HG02571 (cell line): ENCODE measurements at regions not wholly inside any gene's neighbourhood (a gene's known extent, or its start where the extent isn't known, plus 50 kb on each side); places are given as distances from the start of the nearest gene placed in this dataset.
"Not testable (repeated sequence)": the region's sequence is repeated elsewhere in the genome, so short reads cannot be mapped to it uniquely, and the experiment has no call there.

Experiments used
- ATAC-seq: cut with Tn5 transposase; IDR thresholded peaks from one replicate; pipeline ENCODE4 v1.9.1; 2021; ENCODE audit warnings: mild to moderate bottlenecking, moderate library complexity; ENCODE audit not compliant: unreplicated experiment

GRCh38 chr6:126661646-126662045 lies 321.7 kb downstream of the CENPW start:
- no peak for ATAC-seq

GRCh38 chr6:126662966-126663365 lies 323.1 kb downstream of the CENPW start:
- ATAC-seq = no peak

DNA sequence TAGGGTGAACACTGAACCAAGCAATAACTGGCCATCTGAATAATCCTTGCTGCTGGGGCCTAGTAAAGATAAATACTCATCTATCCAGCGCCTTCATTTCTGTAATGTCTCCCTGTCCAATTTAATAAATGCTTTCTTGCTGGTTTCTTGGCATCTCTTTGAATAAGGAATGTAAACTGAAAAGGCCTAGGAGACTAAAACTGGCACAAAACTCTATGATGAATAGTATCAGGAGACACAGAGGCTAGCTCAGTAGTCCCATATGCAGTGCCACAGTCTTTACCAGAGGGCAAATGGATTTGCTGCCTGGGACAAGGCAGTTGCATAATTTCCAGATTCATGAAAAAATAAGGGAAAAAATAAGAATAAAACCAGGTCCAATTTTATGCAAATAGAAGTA lies 324.4 kb downstream of the CENPW start:
- ATAC-seq = no peak

DNA sequence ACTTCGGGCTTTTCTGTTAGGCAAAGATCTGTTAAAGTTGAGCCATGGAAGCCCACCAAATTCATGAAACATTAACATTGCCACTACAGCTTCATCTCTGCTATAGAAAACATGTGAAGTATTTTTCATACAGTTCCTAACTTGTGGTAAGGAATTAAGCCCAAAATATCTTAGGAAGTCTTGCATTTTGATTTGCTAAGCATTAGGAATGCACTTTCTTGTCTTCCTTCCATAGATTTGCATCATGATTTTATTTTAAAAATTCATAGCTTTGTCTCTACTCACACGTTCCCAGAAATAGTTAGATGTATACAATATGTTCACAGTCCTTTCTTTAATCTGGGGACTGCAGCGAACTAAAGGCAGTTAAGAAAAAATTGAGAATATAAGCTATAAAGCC lies 325.6 kb downstream of the CENPW start:
- ATAC-seq = no peak

DNA sequence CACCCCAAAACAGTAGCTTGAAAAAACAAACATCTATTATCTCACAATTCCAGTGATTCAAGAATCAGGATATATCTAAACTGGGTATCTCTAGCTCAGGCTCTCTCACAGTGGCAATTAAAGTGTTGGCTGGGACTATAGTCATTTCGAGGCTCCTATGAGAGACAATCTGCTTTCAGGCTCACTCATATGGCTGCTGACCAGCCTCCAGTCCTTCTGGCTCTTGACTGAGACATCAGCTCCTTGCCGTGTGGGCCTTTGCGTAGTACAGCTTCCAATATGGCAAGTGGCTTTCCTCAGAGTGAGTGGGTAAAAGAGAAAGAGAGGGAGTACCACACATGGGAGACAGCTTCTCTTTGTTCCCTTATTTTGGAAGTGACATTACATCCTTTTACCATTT lies 327.2 kb downstream of the CENPW start:
- no peak for ATAC-seq

GRCh38 chr6:126667728-126668127 lies 327.8 kb downstream of the CENPW start:
- ATAC-seq = no peak

GRCh38 chr6:126672649-126673048 lies 332.7 kb downstream of the CENPW start:
- ATAC-seq = peak; percentile 53

- ATAC-seq = not testable (repeated sequence)
Measured at GRCh38 chr6:126673749-126674148, 333.8 kb downstream of the CENPW start.

DNA sequence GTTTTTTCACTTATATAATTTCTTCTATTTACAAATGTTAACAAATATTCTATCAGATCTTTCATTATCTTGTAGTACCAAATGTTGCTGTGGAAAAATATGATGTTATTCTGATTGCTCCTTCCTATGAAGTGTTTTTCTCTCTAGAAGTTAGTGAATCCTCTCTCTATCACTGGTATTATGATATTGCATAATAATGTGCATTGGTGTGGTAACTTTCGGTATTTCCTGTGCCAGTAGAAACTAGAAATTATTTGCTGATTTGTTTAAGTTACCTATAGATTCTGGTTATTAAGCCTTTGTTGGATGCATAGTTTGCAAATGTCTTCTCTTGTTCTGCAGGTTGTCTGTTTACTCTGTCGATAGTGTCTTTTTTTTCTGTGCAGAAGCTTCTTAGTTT lies 342.5 kb downstream of the CENPW start:
- no peak for ATAC-seq

DNA sequence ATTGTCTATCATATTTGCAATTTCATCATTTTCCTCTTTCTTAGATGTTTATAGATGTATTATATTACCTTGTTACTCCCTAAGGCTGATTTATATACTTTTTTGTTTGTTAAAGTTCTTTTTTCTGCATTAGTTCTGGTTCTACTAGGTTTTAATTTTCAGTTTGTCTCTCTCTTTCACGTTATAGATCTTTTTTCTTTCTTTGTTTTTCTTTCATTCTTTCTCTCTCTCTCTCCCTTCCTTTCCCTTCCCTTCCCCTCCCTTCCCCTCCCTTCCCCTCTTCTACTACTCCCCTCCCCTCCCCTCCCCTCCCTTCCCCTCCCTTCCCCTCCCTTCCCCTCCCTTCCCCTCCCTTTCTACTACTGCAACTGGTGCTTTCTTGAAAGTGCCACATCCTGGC lies 345.3 kb downstream of the CENPW start:
- no peak for ATAC-seq

GRCh38 chr6:126696921-126697693 lies 357.2 kb downstream of the CENPW start:
- no peak for ATAC-seq

DNA sequence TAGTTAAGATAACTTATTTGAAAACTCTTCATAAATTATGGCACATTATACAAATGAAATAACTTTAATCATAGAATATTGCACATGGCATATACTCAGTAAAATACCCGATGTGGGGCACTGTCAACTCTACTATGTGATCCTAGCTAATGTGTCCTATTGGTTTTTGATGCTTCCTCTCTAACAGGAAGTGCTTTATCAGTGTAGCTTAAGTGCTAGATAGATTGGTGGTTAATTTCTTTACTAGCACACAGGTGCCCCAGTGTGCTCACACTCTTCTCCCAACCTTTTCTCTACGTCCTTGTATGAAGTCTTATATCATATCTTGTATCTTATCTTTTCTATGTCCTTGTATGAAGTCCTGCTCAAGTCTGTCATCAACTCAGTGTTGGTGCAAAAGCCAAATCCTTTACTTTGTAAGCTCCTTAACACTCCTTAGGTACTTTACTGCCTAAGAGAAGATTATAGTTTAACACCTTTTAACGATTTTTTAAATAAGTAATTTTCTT lies 358.9 kb downstream of the CENPW start:
- ATAC-seq = no peak

- no peak for ATAC-seq
Measured at GRCh38 chr6:126701676-126702560, 362.0 kb downstream of the CENPW start.

- ATAC-seq = no peak
Measured at GRCh38 chr6:126716032-126716431, 376.1 kb downstream of the CENPW start.

DNA sequence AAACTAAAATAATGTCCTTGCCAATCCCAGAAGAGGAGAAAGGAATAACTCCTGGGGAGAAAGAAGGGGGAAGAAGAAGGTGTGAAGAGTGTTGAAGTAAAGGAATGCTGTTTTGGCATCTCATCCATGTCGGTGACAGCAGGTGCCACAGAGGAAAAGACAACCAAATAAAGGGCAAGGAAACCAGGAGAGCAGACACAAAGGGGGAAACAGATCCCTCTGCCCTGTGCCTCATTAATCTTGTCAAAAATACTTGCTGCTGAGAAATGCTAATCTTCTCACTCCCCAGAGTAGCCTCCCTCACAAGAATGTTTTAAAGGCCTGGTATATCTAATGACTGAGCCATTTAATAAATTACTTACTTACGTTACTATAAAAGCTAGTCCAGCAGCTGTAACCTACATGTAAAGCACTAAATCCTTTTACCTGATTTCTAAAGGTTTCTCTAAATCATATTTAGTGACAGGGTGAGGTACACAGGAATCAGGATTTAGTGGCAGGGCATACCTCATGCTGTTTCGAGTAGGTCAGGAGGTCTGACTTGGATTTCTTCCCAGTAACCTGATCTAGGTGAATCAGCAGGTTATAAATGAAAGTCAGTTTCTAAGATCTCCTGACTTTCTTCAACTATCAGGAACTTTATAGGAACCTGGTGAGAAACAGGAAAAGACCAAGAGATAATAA lies 377.1 kb downstream of the CENPW start:
- ATAC-seq = no peak

DNA sequence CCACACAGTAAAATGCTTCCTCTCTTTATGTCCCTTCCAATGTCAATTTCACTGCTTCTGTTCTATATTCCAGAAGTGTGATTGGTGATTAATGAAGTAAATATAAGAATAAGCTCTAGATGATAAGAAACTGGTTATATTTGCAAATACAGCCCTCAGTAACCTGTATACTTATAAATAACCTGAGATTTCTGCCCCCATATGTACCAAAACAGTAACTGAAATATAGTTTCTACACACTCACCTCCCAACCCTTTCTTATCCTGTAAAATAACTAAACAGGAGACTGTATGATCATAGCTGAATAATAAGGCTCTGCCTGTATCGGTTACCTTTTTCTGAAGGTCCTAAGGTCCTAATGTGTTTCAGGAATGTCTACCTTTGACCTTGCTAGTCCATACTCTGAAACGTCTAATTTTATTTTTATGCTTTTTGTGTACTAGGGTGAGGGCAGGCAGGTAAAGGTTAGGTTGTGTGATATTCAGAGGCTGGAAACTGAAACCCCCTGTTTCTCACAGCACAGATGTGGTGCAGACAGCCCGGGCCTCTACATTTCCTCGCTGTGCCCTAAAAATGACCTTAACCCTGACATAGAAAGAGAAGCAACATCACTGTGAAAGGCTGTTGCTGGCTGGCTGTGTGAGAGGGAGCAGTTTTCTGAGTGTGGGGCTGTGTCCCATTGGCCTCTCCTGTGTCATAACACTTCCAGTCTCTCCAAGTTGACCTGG lies 378.8 kb downstream of the CENPW start:
- ATAC-seq = peak; percentile 96

GRCh38 chr6:126720304-126720703 lies 380.4 kb downstream of the CENPW start:
- no peak for ATAC-seq

DNA sequence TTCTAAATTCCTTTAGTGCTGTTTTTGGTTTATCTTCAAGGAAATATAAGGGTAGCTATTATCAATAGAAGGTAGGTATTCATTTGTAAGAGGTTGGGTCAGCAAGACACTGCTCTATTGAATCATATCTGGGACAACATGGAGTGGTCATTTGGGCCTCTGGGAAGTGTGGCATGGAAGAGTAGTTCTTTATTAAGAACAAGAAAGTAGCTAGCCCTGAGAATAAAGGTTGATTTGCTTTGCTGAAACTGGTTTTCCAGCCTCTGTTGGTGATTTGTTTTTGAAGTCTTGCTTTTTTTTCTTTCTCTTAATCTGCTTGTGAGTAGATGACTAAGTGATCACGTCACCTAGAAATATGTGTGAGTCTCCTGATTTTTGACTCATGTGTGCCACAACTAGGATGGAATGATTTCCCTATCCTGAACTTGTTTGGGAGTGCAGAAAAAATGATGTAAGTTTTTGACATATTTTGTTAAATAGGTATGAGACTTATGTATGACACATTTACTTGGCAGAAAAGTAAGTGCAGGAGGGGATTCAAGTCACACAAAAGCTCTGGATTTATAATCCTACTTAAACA lies 381.8 kb downstream of the CENPW start:
- ATAC-seq = no peak

DNA sequence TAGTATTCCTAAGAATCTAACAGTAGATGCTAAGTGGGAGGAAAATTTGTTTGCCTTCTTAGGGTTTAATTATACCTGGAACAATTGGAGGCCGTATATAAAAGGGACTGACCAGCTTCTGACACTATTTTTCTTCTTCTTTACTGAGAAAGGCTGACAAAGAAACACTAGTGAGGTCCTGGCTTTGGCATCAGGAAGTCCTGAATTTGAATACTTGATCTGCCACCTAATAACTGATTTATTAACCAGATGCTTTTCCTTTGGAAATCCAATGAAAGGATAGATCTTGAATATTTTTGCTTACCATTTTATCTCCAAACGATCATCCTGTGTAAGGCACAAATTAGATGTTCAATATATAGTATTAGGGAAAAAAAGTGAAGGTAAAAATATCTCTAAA lies 382.5 kb downstream of the CENPW start:
- ATAC-seq = no peak

DNA sequence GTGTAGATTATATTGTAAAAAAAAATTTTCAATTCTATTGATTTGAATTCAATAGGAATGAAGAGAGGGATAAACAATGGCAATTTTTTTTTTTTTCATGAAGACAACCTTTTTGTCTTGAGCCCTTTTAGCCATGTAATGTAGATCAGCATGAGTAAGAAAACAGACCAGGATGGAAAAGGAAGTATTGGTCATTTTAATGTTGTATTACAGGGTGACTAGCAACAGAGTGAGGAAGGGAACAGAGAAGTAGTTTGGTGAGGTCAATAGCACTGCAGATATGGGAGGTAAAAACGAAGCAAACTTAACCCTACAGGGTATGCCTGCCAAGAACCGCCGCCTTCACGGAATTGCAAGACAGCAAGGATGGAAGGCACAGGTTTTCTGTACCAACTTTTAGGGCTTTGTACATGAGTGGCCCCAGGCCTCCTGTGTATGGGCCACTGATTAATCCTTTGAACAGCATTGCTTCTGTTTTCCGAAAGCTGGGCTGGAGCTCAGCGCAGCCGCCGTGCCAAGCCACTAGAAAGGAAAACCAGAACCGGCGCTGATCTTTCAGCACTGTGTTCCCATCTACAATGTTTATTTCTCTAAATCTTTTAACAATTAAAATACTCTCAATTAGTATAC lies 383.7 kb downstream of the CENPW start:
- ATAC-seq = no peak
